ENCODE measurements at regions not wholly inside any gene's neighbourhood (a gene's known extent, or its start where the extent isn't known, plus 50 kb on each side); places are given as distances from the start of the nearest gene placed in this dataset.
"Not testable (repeated sequence)": the region's sequence is repeated elsewhere in the genome, so short reads cannot be mapped to it uniquely, and the experiment has no call there.

GRCh38 chr21:35197992-35198431, 148.9 kb upstream of the RUNX1 start:
- Mint-ChIP-seq H3K36me3 (peaks cover 2% of the 10 kb centered on the region), H3K27ac (no peak overlapping the region)

GRCh38 chr21:35197191-35197590, 148.1 kb upstream of the RUNX1 start:
- Mint-ChIP-seq H3K27me3 (no peaks in the 10 kb centered on the region), H3K9me3 (peaks cover 5 to 13% (median 10%) of the 10 kb centered on the region in 3 donors), H3K36me3 (peaks cover 2% of the 10 kb centered on the region), H3K4me1 (no peaks in the 10 kb centered on the region), H3K27ac (no peak overlapping the region), H3K4me3 (no peak overlapping the region)

More at GRCh38 chr21:35197992-35198431, 148.9 kb upstream of the RUNX1 start:
- H3K4me3 Mint-ChIP-seq: no peak overlapping the region
- H3K4me1 Mint-ChIP-seq: no peaks in the 10 kb centered on the region
- H3K27me3 Mint-ChIP-seq: peaks cover 3% of the 10 kb centered on the region
- peaks cover 5 to 13% (median 10%) of the 10 kb centered on the region in 3 donors for H3K9me3 Mint-ChIP-seq

- peaks cover 5 to 13% (median 10%) of the 10 kb centered on the region in 3 donors for H3K9me3 Mint-ChIP-seq
- no peaks in the 10 kb centered on the region for H3K4me1 Mint-ChIP-seq
- H3K4me3 Mint-ChIP-seq: no peak overlapping the region
- H3K27ac Mint-ChIP-seq: no peak overlapping the region
- no peaks in the 10 kb centered on the region for H3K27me3 Mint-ChIP-seq
- H3K36me3 Mint-ChIP-seq: peaks cover 2% of the 10 kb centered on the region
Measured at GRCh38 chr21:35196128-35196527, 147.0 kb upstream of the RUNX1 start.

GRCh38 chr21:35195232-35195631, 146.1 kb upstream of the RUNX1 start:
- Mint-ChIP-seq H3K4me3 (no peak overlapping the region), H3K9me3 (peaks cover 5 to 13% (median 10%) of the 10 kb centered on the region in 3 donors), H3K36me3 (peaks cover 2% of the 10 kb centered on the region), H3K27me3 (no peaks in the 10 kb centered on the region), H3K27ac (no peak overlapping the region), H3K4me1 (peaks cover 0 to 2% (median 0%) of the 10 kb centered on the region in 3 donors)

GRCh38 chr21:35191754-35192153, 142.7 kb upstream of the RUNX1 start:
- Mint-ChIP-seq H3K4me3 (no peak overlapping the region), H3K9me3 (peaks cover 5 to 13% (median 6%) of the 10 kb centered on the region in 3 donors), H3K27ac (no peak overlapping the region), H3K27me3 (no peaks in the 10 kb centered on the region), H3K4me1 (peaks cover 8 to 13% (median 9%) of the 10 kb centered on the region in 3 donors), H3K36me3 (peaks cover 2% of the 10 kb centered on the region)

- no peak overlapping the region for H3K27ac Mint-ChIP-seq
- H3K27me3 Mint-ChIP-seq: no peaks in the 10 kb centered on the region
- peaks cover 2% of the 10 kb centered on the region for H3K36me3 Mint-ChIP-seq
- H3K9me3 Mint-ChIP-seq: peaks cover 5 to 13% (median 6%) of the 10 kb centered on the region in 3 donors
- peaks cover 8 to 13% (median 9%) of the 10 kb centered on the region in 3 donors for H3K4me1 Mint-ChIP-seq
- H3K4me3 Mint-ChIP-seq: no peak overlapping the region
Measured at GRCh38 chr21:35191128-35191527, 142.0 kb upstream of the RUNX1 start.

- Mint-ChIP-seq H3K27me3 (no peaks in the 10 kb centered on the region), H3K9me3 (peaks cover 5 to 13% (median 6%) of the 10 kb centered on the region in 3 donors)
Measured at GRCh38 chr21:35190201-35190701, 141.1 kb upstream of the RUNX1 start.

GRCh38 chr21:35189077-35189863, 140.2 kb upstream of the RUNX1 start:
- H3K27me3 Mint-ChIP-seq: peaks cover 1% of the 10 kb centered on the region
- peak overlapping the region in 2 of 3 donors; percentile 30 to 47 for H3K27ac Mint-ChIP-seq
- peaks cover 0 to 8% (median 6%) of the 10 kb centered on the region in 3 donors for H3K9me3 Mint-ChIP-seq
- H3K36me3 Mint-ChIP-seq: peaks cover 2% of the 10 kb centered on the region
- H3K4me1 Mint-ChIP-seq: peaks cover 8 to 13% (median 9%) of the 10 kb centered on the region in 3 donors
- peak overlapping the region; percentile 4 to 82 (median 44) for H3K4me3 Mint-ChIP-seq

More at GRCh38 chr21:35190201-35190701, 141.1 kb upstream of the RUNX1 start:
- Mint-ChIP-seq H3K36me3 (peaks cover 2% of the 10 kb centered on the region), H3K27ac (peak overlapping the region in 1 of 3 donors; percentile 84), H3K4me3 (peak overlapping the region in 2 of 4 donors; percentile 58 to 82), H3K4me1 (peaks cover 8 to 13% (median 9%) of the 10 kb centered on the region in 3 donors)

- H3K27ac Mint-ChIP-seq, H3K9me3 Mint-ChIP-seq, H3K4me1 Mint-ChIP-seq: not testable (repeated sequence)
Measured at GRCh38 chr21:35183389-35183788, 134.3 kb upstream of the RUNX1 start.

GRCh38 chr21:35179990-35180540, 131.0 kb upstream of the RUNX1 start:
- Mint-ChIP-seq H3K27me3 (peaks cover 1% of the 10 kb centered on the region), H3K4me1 (no peaks in the 10 kb centered on the region), H3K27ac (no peak overlapping the region), H3K4me3 (no peak overlapping the region), H3K9me3 (peaks cover 4 to 7% (median 5%) of the 10 kb centered on the region in 3 donors), H3K36me3 (peaks cover 2% of the 10 kb centered on the region)

More at GRCh38 chr21:35183389-35183788, 134.3 kb upstream of the RUNX1 start:
- H3K27me3 Mint-ChIP-seq, H3K36me3 Mint-ChIP-seq, H3K4me3 Mint-ChIP-seq: not testable (repeated sequence)

GRCh38 chr21:35178827-35179226, 129.7 kb upstream of the RUNX1 start:
- no peak overlapping the region for H3K4me3 Mint-ChIP-seq
- peaks cover 0 to 9% (median 5%) of the 10 kb centered on the region in 3 donors for H3K9me3 Mint-ChIP-seq
- no peak overlapping the region for H3K27ac Mint-ChIP-seq
- H3K27me3 Mint-ChIP-seq: no peaks in the 10 kb centered on the region
- peaks cover 2% of the 10 kb centered on the region for H3K36me3 Mint-ChIP-seq
- H3K4me1 Mint-ChIP-seq: no peaks in the 10 kb centered on the region

GRCh38 chr21:35178098-35178497, 129.0 kb upstream of the RUNX1 start:
- no peaks in the 10 kb centered on the region for H3K4me1 Mint-ChIP-seq
- no peaks in the 10 kb centered on the region for H3K27me3 Mint-ChIP-seq
- H3K36me3 Mint-ChIP-seq: peaks cover 2% of the 10 kb centered on the region
- H3K27ac Mint-ChIP-seq: no peak overlapping the region
- H3K9me3 Mint-ChIP-seq: peaks cover 0 to 9% (median under 1%) of the 10 kb centered on the region in 3 donors
- H3K4me3 Mint-ChIP-seq: no peak overlapping the region

- H3K4me1 Mint-ChIP-seq: peaks cover 10 to 15% (median 12%) of the 10 kb centered on the region in 3 donors
- no peak overlapping the region for H3K27ac Mint-ChIP-seq
- H3K36me3 Mint-ChIP-seq: no peaks in the 10 kb centered on the region
- no peaks in the 10 kb centered on the region for H3K27me3 Mint-ChIP-seq
- H3K9me3 Mint-ChIP-seq: peaks cover 0 to 9% (median 0%) of the 10 kb centered on the region in 3 donors
- H3K4me3 Mint-ChIP-seq: no peak overlapping the region
Measured at GRCh38 chr21:35172231-35172630, 123.1 kb upstream of the RUNX1 start.

- Mint-ChIP-seq H3K27me3 (no peaks in the 10 kb centered on the region), H3K9me3 (peaks cover 0 to 9% (median 0%) of the 10 kb centered on the region in 3 donors), H3K4me3 (no peak overlapping the region), H3K27ac (no peak overlapping the region), H3K36me3 (no peaks in the 10 kb centered on the region), H3K4me1 (peaks cover 10 to 15% (median 12%) of the 10 kb centered on the region in 3 donors)
Measured at GRCh38 chr21:35171385-35171784, 122.3 kb upstream of the RUNX1 start.

- no peaks in the 10 kb centered on the region for H3K27me3 Mint-ChIP-seq
- H3K27ac Mint-ChIP-seq: no peak overlapping the region
- peak overlapping the region in 1 of 4 donors; percentile 64 for H3K4me3 Mint-ChIP-seq
- peaks cover 0 to 4% (median 0%) of the 10 kb centered on the region in 3 donors for H3K9me3 Mint-ChIP-seq
- peaks cover 10 to 15% (median 12%) of the 10 kb centered on the region in 3 donors for H3K4me1 Mint-ChIP-seq
- H3K36me3 Mint-ChIP-seq: no peaks in the 10 kb centered on the region
Measured at GRCh38 chr21:35170818-35171217, 121.7 kb upstream of the RUNX1 start.

Data from IgD-negative memory B cell (primary cell).